GM12891 (cell line): ENCODE measurements at regions not wholly inside any gene's neighbourhood (a gene's known extent, or its start where the extent isn't known, plus 50 kb on each side); places are given as distances from the start of the nearest gene placed in this dataset.
A peak's percentile ranks its signal among the peaks of the same experiment; 100 is the strongest.

ENCODE experiments used
- DNase-seq: peaks from one replicate; pipeline ENCODE4 v3.0.0; 2011; ENCODE audit warnings: low spot score; ENCODE audit not compliant: insufficient read length
- FAIRE-seq: peaks from 2 replicates; lab custom pipeline; 2011; peaks lifted over from hg19 to GRCh38; lab: Jason Lieb, UNC
- PAX5 ChIP-seq: IDR thresholded peaks from 2 replicates; pipeline ENCODE4 v1.6.1; 2011; ENCODE audit warnings: low read length, moderate library complexity, mild to moderate bottlenecking; ENCODE audit not compliant: insufficient read depth, severe bottlenecking
- POLR2A ChIP-seq: IDR thresholded peaks from 2 replicates; pipeline ENCODE4 v1.6.1; 2011; ENCODE audit warnings: low read depth, low read length, control low read depth
- POLR2AphosphoS5 ChIP-seq: IDR thresholded peaks from 2 replicates; pipeline ENCODE4 v1.6.1; 2011; ENCODE audit warnings: low read depth, low read length, control low read depth
- POU2F2 ChIP-seq: IDR thresholded peaks from 2 replicates; pipeline ENCODE4 v1.6.1; 2011; ENCODE audit warnings: low read depth, mild to moderate bottlenecking, control low read depth, low read length, moderate library complexity
- SPI1 ChIP-seq: IDR thresholded peaks from 2 replicates; pipeline ENCODE4 v1.6.1; 2011; ENCODE audit warnings: low read depth, low read length, control low read depth
- TAF1 ChIP-seq: IDR thresholded peaks from 2 replicates; pipeline ENCODE4 v1.6.1; 2011; ENCODE audit warnings: low read depth, low read length, control low read depth

DNA sequence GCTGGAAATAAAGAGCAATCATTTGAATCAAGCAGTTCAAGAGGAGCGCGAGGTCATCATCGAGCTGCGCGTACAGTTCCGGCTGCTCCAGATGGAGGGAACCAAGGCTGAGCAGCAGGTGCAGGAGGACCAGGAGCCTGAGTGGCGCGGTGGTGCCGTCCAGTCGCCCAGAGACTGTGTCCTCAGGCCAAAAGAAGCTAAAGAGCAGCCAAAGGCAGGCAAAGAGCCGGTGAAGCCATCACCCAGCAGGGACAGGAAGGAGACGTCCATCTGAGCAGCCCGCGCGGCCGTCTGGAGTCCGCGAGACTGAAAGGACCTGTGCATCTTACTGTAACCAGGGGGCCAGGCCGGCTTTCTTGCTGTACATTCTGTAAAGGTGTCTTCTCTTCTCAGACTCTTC is 277.2 kb upstream of the TTC14 start:
- FAIRE-seq (no peak), DNase-seq (no peak)
- TF ChIP-seq POLR2A (no peak), POLR2AphosphoS5 (no peak), POU2F2 (no peak), TAF1 (no peak), SPI1 (no peak), PAX5 (no peak)

- FAIRE-seq (no peak), DNase-seq (no peak)
- TF ChIP-seq TAF1, result no peak
- TF ChIP-seq POLR2AphosphoS5, result no peak
- TF ChIP-seq POLR2A, result no peak
- TF ChIP-seq SPI1, result no peak
- TF ChIP-seq PAX5, result no peak
- no peak for TF ChIP-seq POU2F2
Measured at GRCh38 chr3:180325533-180325932, 276.4 kb upstream of the TTC14 start.

DNA sequence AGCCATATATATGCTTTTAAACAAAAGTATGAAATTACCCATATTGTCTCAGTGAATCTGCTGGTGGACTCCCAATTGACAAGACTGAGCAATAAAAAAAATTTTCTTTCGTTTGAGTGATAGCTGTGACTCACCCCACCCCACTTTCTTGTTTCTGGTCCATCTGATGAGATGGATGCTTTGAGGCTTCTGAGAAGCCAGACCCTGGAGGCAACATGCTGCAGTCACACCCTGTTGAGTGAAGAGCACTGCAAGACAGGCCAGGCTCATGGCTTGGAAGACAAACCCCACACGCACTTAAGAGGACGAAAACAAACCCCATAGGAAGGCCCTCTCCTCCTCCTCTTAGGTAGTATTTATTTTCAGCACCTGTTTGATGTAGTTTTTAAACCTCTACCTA is 276.0 kb upstream of the TTC14 start:
- FAIRE-seq, result no peak
- DNase-seq, result no peak
- TF ChIP-seq TAF1, result no peak

- TF ChIP-seq POLR2AphosphoS5 (no peak), PAX5 (no peak), POLR2A (no peak), TAF1 (no peak), SPI1 (no peak), POU2F2 (no peak)
- DNase-seq, result no peak
- FAIRE-seq, result no peak
Measured at GRCh38 chr3:180329187-180329586, 272.8 kb upstream of the TTC14 start.

- FAIRE-seq (no peak), DNase-seq (no peak)
- no peak for TF ChIP-seq POLR2AphosphoS5
- TF ChIP-seq PAX5, result no peak
- no peak for TF ChIP-seq POU2F2
- TF ChIP-seq SPI1, result no peak
- no peak for TF ChIP-seq TAF1
- no peak for TF ChIP-seq POLR2A
Measured at GRCh38 chr3:180329847-180330246, 272.1 kb upstream of the TTC14 start.

- no peak for DNase-seq
- TF ChIP-seq POLR2A (no peak), PAX5 (no peak), TAF1 (no peak), POU2F2 (no peak), POLR2AphosphoS5 (no peak), SPI1 (no peak)
- peak; percentile 28 for FAIRE-seq
Measured at GRCh38 chr3:180330440-180330839, 271.5 kb upstream of the TTC14 start.

GRCh38 chr3:180332608-180333007 is 269.4 kb upstream of the TTC14 start:
- TF ChIP-seq POLR2AphosphoS5 (no peak), POU2F2 (no peak), PAX5 (no peak), POLR2A (no peak), SPI1 (no peak), TAF1 (no peak)
- DNase-seq, result no peak
- FAIRE-seq, result no peak

- FAIRE-seq (no peak), DNase-seq (no peak)
- TF ChIP-seq POLR2A, result no peak
- no peak for TF ChIP-seq TAF1
- TF ChIP-seq SPI1, result no peak
- no peak for TF ChIP-seq POLR2AphosphoS5
Measured at GRCh38 chr3:180335050-180335449, 266.9 kb upstream of the TTC14 start.

DNA sequence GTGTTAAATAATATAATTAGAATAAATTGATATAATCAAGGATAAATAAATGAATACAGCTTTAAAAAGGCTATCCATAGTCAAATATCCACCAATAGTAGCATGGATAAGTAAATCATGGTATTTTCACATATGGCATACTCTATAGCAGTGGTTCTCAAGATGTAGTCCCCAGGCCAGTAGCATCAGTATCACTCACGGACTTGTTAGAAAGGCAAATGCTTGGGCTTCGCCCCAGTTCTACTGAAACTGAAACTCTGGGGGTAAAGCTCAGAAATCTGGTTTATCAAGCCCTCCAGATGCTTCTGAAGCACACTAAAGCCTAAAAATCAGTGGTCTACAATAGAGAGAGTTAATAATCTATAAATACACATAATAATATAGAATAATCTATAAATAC is 261.6 kb upstream of the TTC14 start:
- TF ChIP-seq SPI1 (no peak), POLR2A (no peak), TAF1 (no peak), POLR2AphosphoS5 (no peak), POU2F2 (no peak), PAX5 (no peak)
- DNase-seq, result no peak
- FAIRE-seq, result no peak

DNA sequence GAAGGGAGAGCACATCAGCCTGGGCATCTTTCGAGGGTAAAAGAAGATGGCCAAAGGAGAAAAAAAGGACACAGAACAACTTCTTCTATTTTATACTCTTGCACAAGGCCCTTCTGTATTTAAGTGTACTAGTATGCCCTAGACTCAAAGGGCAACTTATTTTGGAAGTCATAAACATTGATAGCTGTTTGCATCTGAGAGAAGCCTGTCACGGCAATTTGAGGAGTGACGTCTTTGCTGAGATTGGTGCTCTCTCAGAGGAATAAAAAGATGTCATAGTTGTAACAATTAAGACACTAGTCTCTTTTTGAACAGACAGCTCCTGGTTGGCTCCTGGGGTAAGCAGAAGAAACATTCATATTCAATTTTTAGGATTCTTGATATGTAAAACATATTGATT is 260.4 kb upstream of the TTC14 start:
- TF ChIP-seq PAX5, result no peak
- TF ChIP-seq SPI1, result no peak
- TF ChIP-seq POLR2A, result no peak
- TF ChIP-seq POLR2AphosphoS5, result no peak
- no peak for TF ChIP-seq POU2F2
- TF ChIP-seq TAF1, result no peak
- FAIRE-seq (no peak), DNase-seq (no peak)

DNA sequence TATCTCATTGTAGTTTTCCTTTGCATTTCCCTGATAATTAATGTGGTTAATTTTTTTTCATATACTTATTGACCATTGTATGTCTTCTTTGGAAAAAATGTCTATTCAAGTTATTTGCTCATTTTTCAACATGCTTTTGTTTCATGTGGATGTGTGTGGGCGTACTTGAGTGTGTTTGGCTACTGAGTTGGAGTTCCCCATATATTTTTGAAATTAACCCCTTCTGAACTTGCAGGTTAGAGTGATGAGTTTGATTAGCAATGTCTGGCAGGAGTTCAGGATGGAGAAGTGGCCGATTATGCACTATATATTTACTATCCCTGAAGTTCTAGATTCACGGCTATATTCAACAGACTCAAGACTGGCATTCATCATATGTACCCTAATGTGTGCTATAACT is 250.4 kb upstream of the TTC14 start:
- FAIRE-seq, result no peak
- no peak for DNase-seq
- TF ChIP-seq TAF1 (no peak), POLR2A (no peak), SPI1 (no peak), PAX5 (no peak), POU2F2 (no peak), POLR2AphosphoS5 (no peak)

DNA sequence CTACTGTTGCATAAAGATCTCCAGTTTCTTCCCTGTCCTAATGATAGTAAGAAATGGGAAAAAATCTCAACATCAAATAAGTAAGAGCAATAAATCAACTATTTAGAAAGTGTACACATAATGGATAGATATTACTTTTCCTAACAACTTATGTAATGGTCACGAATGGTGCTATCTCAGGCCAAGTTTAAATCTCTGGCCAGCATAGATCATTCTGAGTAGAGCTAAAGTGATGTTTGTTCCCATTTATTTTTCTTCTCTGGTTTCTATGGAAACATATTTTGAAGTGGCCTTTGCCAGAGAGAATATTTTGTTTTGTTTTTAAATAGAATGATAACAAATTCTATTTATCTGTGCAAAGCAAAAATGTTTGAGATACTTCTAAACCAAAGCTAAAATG is 249.7 kb upstream of the TTC14 start:
- TF ChIP-seq POU2F2, result no peak
- TF ChIP-seq POLR2A, result no peak
- TF ChIP-seq POLR2AphosphoS5, result no peak
- TF ChIP-seq TAF1, result no peak
- TF ChIP-seq PAX5, result no peak
- no peak for TF ChIP-seq SPI1
- DNase-seq, result no peak
- no peak for FAIRE-seq
